ENCODE measurements at regions not wholly inside any gene's neighbourhood (a gene's known extent, or its start where the extent isn't known, plus 50 kb on each side); places are given as distances from the start of the nearest gene placed in this dataset.

DNA sequence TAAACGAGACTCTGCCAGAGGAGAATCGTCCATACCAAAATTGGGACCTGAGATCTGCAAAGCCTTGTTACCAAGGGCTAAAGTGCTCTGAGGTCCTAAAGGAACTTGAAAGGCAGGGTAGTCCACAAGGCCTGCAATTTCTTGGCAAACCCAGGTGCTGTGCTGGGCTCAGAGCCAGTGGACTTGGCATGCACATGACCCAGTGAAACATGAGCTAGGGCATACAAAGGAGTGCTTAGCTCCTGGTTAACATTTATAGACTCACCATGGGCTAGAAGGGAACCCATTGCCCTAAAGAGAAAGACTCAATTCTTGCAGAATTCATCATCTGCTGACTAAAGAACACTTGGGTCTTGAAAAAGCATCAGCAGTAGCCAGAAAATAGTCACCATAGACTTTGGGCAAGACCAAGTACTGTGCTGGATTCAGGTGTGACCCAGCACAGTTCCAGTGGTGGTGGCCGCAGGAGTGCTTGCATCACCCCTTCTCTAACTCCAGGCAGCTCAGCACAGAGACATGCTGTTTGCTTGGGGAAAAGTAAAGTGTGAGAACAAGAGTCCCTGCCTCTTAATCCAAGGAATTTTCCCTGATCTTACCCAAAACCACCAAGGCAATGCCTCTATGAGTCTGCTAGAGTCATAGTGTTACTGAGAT is 1069.4 kb upstream of the ADGRL2 start:
- no peaks in the 10 kb centered on the region for H4K20me1 ChIP-seq (ENCODE audit: insufficient read depth)
- no peaks in the 10 kb centered on the region for H3K79me2 ChIP-seq (ENCODE audit: insufficient read depth)
- H3K9me3 ChIP-seq (ENCODE audit: low read depth), result no peaks in the 10 kb centered on the region
- no peak overlapping the region for H3K4me3 ChIP-seq
- in situ Hi-C loops (cut with MboI), result no loop called here
- H3K4me2 ChIP-seq (ENCODE audit: unreplicated experiment), result no peak overlapping the region
- no peaks in the 10 kb centered on the region for H3K27me3 ChIP-seq (replicated peaks; ENCODE audit: insufficient read depth)
- no peaks in the 10 kb centered on the region for H3K9me2 ChIP-seq (ENCODE audit: insufficient read depth)
- DNase-seq, result no peak
- H3K4me1 ChIP-seq (ENCODE audit: insufficient read depth), result no peaks in the 10 kb centered on the region
- WGBS, 2 experiments (ENCODE audit: low coverage in 1 of 2, low lambda C conversion rate in 2 of 2, missing lambda C conversion rate in 2 of 2), result 18 to 27% methylated on average over 3 of the region's 3 CpGs
- no peak overlapping the region for H3K27ac ChIP-seq
- H3K9ac ChIP-seq, result no peak overlapping the region
- no peaks in the 10 kb centered on the region for H3F3A ChIP-seq (ENCODE audit: insufficient read depth)
- H3K36me3 ChIP-seq (ENCODE audit: low read depth), result no peaks in the 10 kb centered on the region
- no peak for TF ChIP-seq EZH2 (IDR thresholded peaks at IDR 0.05; ENCODE audit: insufficient read depth, poor library complexity, severe bottlenecking)
- no peak for TF ChIP-seq EZH2phosphoT487 (IDR thresholded peaks at IDR 0.05; ENCODE audit: insufficient read depth, low read depth)
- H2AFZ ChIP-seq, result no peak overlapping the region

DNA sequence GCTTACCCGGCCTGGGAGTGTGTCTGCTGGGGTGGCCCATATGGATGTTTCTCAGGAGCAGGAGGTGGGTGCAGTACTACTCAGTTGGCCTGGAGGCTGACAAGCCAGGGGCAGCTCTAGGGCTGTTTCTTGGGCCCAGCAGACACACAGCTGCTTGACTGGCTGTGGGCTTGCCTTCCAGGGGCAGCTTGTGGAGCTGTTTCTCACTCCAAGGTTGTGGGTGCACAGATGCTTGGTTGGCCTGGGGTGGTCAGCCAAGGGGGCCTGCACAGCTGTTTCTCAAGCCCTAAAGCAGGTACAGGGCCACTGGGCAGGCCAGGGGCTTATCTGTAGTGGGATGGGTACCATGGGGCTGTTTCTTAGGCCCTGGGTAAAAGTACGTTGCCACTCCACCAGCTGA is 1078.1 kb upstream of the ADGRL2 start:
- Histone ChIP-seq H3K4me2 (ENCODE audit: unreplicated experiment) (no peak overlapping the region), H3K9ac (no peak overlapping the region), H3K79me2 (ENCODE audit: insufficient read depth) (no peaks in the 10 kb centered on the region), H2AFZ (no peak overlapping the region), H3K4me1 (ENCODE audit: insufficient read depth) (no peaks in the 10 kb centered on the region), H3K36me3 (ENCODE audit: low read depth) (no peaks in the 10 kb centered on the region), H3K27ac (no peak overlapping the region), H3F3A (ENCODE audit: insufficient read depth) (no peaks in the 10 kb centered on the region), H3K4me3 (no peak overlapping the region), H4K20me1 (ENCODE audit: insufficient read depth) (no peaks in the 10 kb centered on the region), H3K9me3 (ENCODE audit: low read depth) (no peaks in the 10 kb centered on the region), H3K27me3 (replicated peaks; ENCODE audit: insufficient read depth) (no peaks in the 10 kb centered on the region), H3K9me2 (ENCODE audit: insufficient read depth) (no peaks in the 10 kb centered on the region)
- 0 to 9% methylated on average over 2 of the region's 2 CpGs for WGBS, 2 experiments (ENCODE audit: low coverage in 1 of 2, low lambda C conversion rate in 2 of 2, missing lambda C conversion rate in 2 of 2)
- in situ Hi-C loops (cut with MboI), result no loop called here
- TF ChIP-seq EZH2 (IDR thresholded peaks at IDR 0.05; ENCODE audit: insufficient read depth, poor library complexity, severe bottlenecking), result no peak
- TF ChIP-seq EZH2phosphoT487 (IDR thresholded peaks at IDR 0.05; ENCODE audit: insufficient read depth, low read depth), result no peak
- DNase-seq, result no peak

- Histone ChIP-seq H3K9me2 (ENCODE audit: insufficient read depth) (no peaks in the 10 kb centered on the region), H3K79me2 (ENCODE audit: insufficient read depth) (no peaks in the 10 kb centered on the region), H3K36me3 (ENCODE audit: low read depth) (no peaks in the 10 kb centered on the region), H4K20me1 (ENCODE audit: insufficient read depth) (no peaks in the 10 kb centered on the region), H3K9ac (no peak overlapping the region), H3K4me1 (ENCODE audit: insufficient read depth) (no peaks in the 10 kb centered on the region), H3K27ac (no peak overlapping the region), H2AFZ (no peak overlapping the region), H3K4me2 (ENCODE audit: unreplicated experiment) (no peak overlapping the region), H3K9me3 (ENCODE audit: low read depth) (peaks cover 2% of the 10 kb centered on the region), H3K27me3 (replicated peaks; ENCODE audit: insufficient read depth) (no peaks in the 10 kb centered on the region), H3K4me3 (no peak overlapping the region), H3F3A (ENCODE audit: insufficient read depth) (no peaks in the 10 kb centered on the region)
- TF ChIP-seq EZH2phosphoT487 (IDR thresholded peaks at IDR 0.05; ENCODE audit: insufficient read depth, low read depth), result no peak
- TF ChIP-seq EZH2 (IDR thresholded peaks at IDR 0.05; ENCODE audit: insufficient read depth, poor library complexity, severe bottlenecking), result no peak
- WGBS, 2 experiments (ENCODE audit: low coverage in 1 of 2, low lambda C conversion rate in 2 of 2, missing lambda C conversion rate in 2 of 2), result 11 to 12% methylated on average over 1 of the region's 1 CpG
- in situ Hi-C loops (cut with MboI), result no loop called here
- DNase-seq, result no peak
These were observed 1094.2 kb upstream of the ADGRL2 start for GRCh38 chr1:80706526-80706925.

GRCh38 chr1:80678438-80678837 is 1122.3 kb upstream of the ADGRL2 start:
- Histone ChIP-seq H3F3A (ENCODE audit: insufficient read depth) (no peaks in the 10 kb centered on the region), H3K4me1 (ENCODE audit: insufficient read depth) (no peaks in the 10 kb centered on the region)
- TF ChIP-seq EZH2phosphoT487 (IDR thresholded peaks at IDR 0.05; ENCODE audit: insufficient read depth, low read depth) (no peak), EZH2 (IDR thresholded peaks at IDR 0.05; ENCODE audit: insufficient read depth, poor library complexity, severe bottlenecking) (no peak)

More at GRCh38 chr1:80678438-80678837, 1122.3 kb upstream of the ADGRL2 start:
- no peaks in the 10 kb centered on the region for H4K20me1 ChIP-seq (ENCODE audit: insufficient read depth)
- H3K9ac ChIP-seq, result no peak overlapping the region
- no peaks in the 10 kb centered on the region for H3K27me3 ChIP-seq (replicated peaks; ENCODE audit: insufficient read depth)
- no peak overlapping the region for H2AFZ ChIP-seq
- H3K79me2 ChIP-seq (ENCODE audit: insufficient read depth), result no peaks in the 10 kb centered on the region
- in situ Hi-C loops (cut with MboI), result no loop called here
- no peak overlapping the region for H3K27ac ChIP-seq
- H3K4me3 ChIP-seq, result no peak overlapping the region
- H3K9me3 ChIP-seq (ENCODE audit: low read depth), result no peaks in the 10 kb centered on the region
- no peaks in the 10 kb centered on the region; the same call in 1 of the 2 replicates for H3K9me2 ChIP-seq (ENCODE audit: insufficient read depth)
- H3K36me3 ChIP-seq (ENCODE audit: low read depth), result no peaks in the 10 kb centered on the region
- H3K4me2 ChIP-seq (ENCODE audit: unreplicated experiment), result no peak overlapping the region
- DNase-seq, result no peak
- 46 to 53% methylated on average over 5 of the region's 5 CpGs for WGBS, 2 experiments (ENCODE audit: low coverage in 1 of 2, low lambda C conversion rate in 2 of 2, missing lambda C conversion rate in 2 of 2)

All from GM23248 (cell line).